Smooth muscle cell of the brain vasculature (primary cell): ENCODE measurements at regions not wholly inside any gene's neighbourhood (a gene's known extent, or its start where the extent isn't known, plus 50 kb on each side); places are given as distances from the start of the nearest gene placed in this dataset.

Source experiments
- DNase-seq: peaks from one replicate; pipeline ENCODE4 v3.0.0-alpha.2; 2012; ENCODE audit warnings: low read depth, low spot score

GRCh38 chr5:33238826-33239695, 201.7 kb upstream of the TARS1 start:
- no peak for DNase-seq

GRCh38 chr5:33240558-33240957, 200.2 kb upstream of the TARS1 start:
- no peak for DNase-seq

- no peak for DNase-seq
Measured at GRCh38 chr5:33241802-33242201, 199.0 kb upstream of the TARS1 start.

GRCh38 chr5:33242277-33242676, 198.5 kb upstream of the TARS1 start:
- DNase-seq, result no peak

- DNase-seq, result no peak
Measured at GRCh38 chr5:33244441-33245150, 196.2 kb upstream of the TARS1 start.

- DNase-seq, result no peak
Measured at GRCh38 chr5:33254579-33254978, 186.2 kb upstream of the TARS1 start.

GRCh38 chr5:33257807-33258429, 182.8 kb upstream of the TARS1 start:
- peak; percentile 56 for DNase-seq

GRCh38 chr5:33258553-33258952, 182.2 kb upstream of the TARS1 start:
- DNase-seq, result no peak

GRCh38 chr5:33260098-33260497, 180.7 kb upstream of the TARS1 start:
- DNase-seq, result no peak

- no peak for DNase-seq
Measured at GRCh38 chr5:33261305-33261704, 179.5 kb upstream of the TARS1 start.

- no peak for DNase-seq
Measured at GRCh38 chr5:33261747-33262146, 179.0 kb upstream of the TARS1 start.

GRCh38 chr5:33267801-33268200, 173.0 kb upstream of the TARS1 start:
- DNase-seq, result no peak

- DNase-seq, result no peak
Measured at GRCh38 chr5:33268374-33268773, 172.4 kb upstream of the TARS1 start.

- DNase-seq, result no peak
Measured at GRCh38 chr5:33270671-33271070, 170.1 kb upstream of the TARS1 start.

- no peak for DNase-seq
Measured at GRCh38 chr5:33271606-33272005, 169.2 kb upstream of the TARS1 start.

- peak; percentile 49 for DNase-seq
Measured at GRCh38 chr5:33272288-33272687, 168.5 kb upstream of the TARS1 start.

- no peak for DNase-seq
Measured at GRCh38 chr5:33273985-33274384, 166.8 kb upstream of the TARS1 start.

GRCh38 chr5:33275391-33275790, 165.4 kb upstream of the TARS1 start:
- no peak for DNase-seq

- DNase-seq, result no peak
Measured at GRCh38 chr5:33275921-33276627, 164.7 kb upstream of the TARS1 start.

GRCh38 chr5:33276628-33276950, 164.2 kb upstream of the TARS1 start:
- no peak for DNase-seq

- DNase-seq, result no peak
Measured at GRCh38 chr5:33277061-33277650, 163.6 kb upstream of the TARS1 start.

- DNase-seq, result no peak
Measured at GRCh38 chr5:33281431-33281843, 159.3 kb upstream of the TARS1 start.
